Endothelial cell of umbilical vein (primary cell): ENCODE measurements at regions not wholly inside any gene's neighbourhood (a gene's known extent, or its start where the extent isn't known, plus 50 kb on each side); places are given as distances from the start of the nearest gene placed in this dataset.

ENCODE experiments used
- BruUV-seq: library from RNA; stranded (reverse); fragments of 400-500 nt; replicated peaks from 2 replicates; lab custom pipeline; 2021; lab: Mats Ljungman, UMichigan
- CTCF ChIA-PET: fragments of 300-600, 350-600 bp; sonication (Branson Sonifier 250); formaldehyde crosslinking; loops from one replicate; lab custom pipeline; 2021; ENCODE audit warnings: antibody characterized with exemption, inconsistent platforms; lab: Charles Lee
- POLR2A ChIA-PET: fragments of 300-600, 350-600 bp; sonication (Branson Sonifier 250); formaldehyde crosslinking; loops from one replicate; lab custom pipeline; 2021; ENCODE audit warnings: antibody characterized with exemption, inconsistent platforms; lab: Charles Lee
- DNase-seq: peaks from one replicate; pipeline ENCODE4 v3.0.0-alpha.2; 2011; ENCODE audit warnings: low read depth, low spot score
- FAIRE-seq: peaks from 2 replicates; lab custom pipeline; 2011; peaks lifted over from hg19 to GRCh38; lab: Jason Lieb, UNC
- H2AFZ ChIP-seq: 2 replicates; pipeline ENCODE4 v1.6.0; 2012; ENCODE audit warnings: low read depth, low read length, control low read depth, inconsistent platforms
- H3K27ac ChIP-seq: 2 replicates; pipeline ENCODE4 v1.5.1; 2011; ENCODE audit warnings: low read depth, mild to moderate bottlenecking, control low read depth, low read length, moderate library complexity; ENCODE audit not compliant: insufficient read depth
- H3K27me3 ChIP-seq, 2 experiments: 2 replicates each; pipeline versions ENCODE4 v1.6.0 to v1.6.1; 2011; ENCODE audit warnings: low read length in 2 of 2, mixed read lengths in 1 of 2; ENCODE audit not compliant: control insufficient read depth in 2 of 2, insufficient read depth in 2 of 2
- H3K36me3 ChIP-seq, 2 experiments: 2 replicates in 1 of 2; 3 replicates in 1 of 2; pipeline ENCODE4 v1.5.1; 2011; ENCODE audit warnings: low read length in 2 of 2, mild to moderate bottlenecking in 1 of 2, moderate library complexity in 1 of 2; ENCODE audit not compliant: control insufficient read depth in 2 of 2, insufficient read depth in 2 of 2; ENCODE audit errors: extremely low read depth in 1 of 2
- H3K4me1 ChIP-seq: 3 replicates; pipeline ENCODE4 v1.5.1; 2011; ENCODE audit warnings: mild to moderate bottlenecking, low read length; ENCODE audit not compliant: control insufficient read depth, insufficient read depth; ENCODE audit errors: extremely low read depth
- H3K4me2 ChIP-seq: 2 replicates; pipeline ENCODE4 v1.6.1; 2011; ENCODE audit warnings: low read length, control low read depth, mixed read lengths; ENCODE audit not compliant: insufficient read depth
- H3K4me3 ChIP-seq, 3 experiments: fragments of 200-600 bp in 1 of 3; sonication (generic), shearing (Covaris generic) in 1 of 3; replicated peaks in 1 of 3; 2 replicates each; pipeline ENCODE4 v1.5.1; 2011 to 2016; ENCODE audit warnings: control low read depth in 3 of 3, low read length in 3 of 3, mild to moderate bottlenecking in 2 of 3, inconsistent platforms in 1 of 3, low read depth in 1 of 3, moderate library complexity in 1 of 3; ENCODE audit not compliant: insufficient read depth in 1 of 3
- H3K79me2 ChIP-seq: 2 replicates; pipeline ENCODE4 v1.6.0; 2012; ENCODE audit warnings: low read length, inconsistent platforms; ENCODE audit not compliant: control insufficient read depth, insufficient read depth
- H3K9ac ChIP-seq: replicated peaks from 2 replicates; pipeline ENCODE3; 2011; ENCODE audit warnings: low read length, control low read depth; ENCODE audit not compliant: insufficient read depth; ENCODE audit errors: extremely low read depth
- H3K9me1 ChIP-seq: replicated peaks from 3 replicates; pipeline ENCODE4 v1.6.0; 2011; ENCODE audit warnings: mild to moderate bottlenecking, low read length; ENCODE audit not compliant: control insufficient read depth, insufficient read depth; ENCODE audit errors: extremely low read depth
- H3K9me3 ChIP-seq: replicated peaks from 2 replicates; pipeline ENCODE4 v1.5.1; 2012; ENCODE audit warnings: low read length, inconsistent platforms; ENCODE audit not compliant: control insufficient read depth, insufficient read depth
- H4K20me1 ChIP-seq: replicated peaks from 2 replicates; pipeline ENCODE3; 2011; ENCODE audit warnings: mild to moderate bottlenecking, low read length; ENCODE audit not compliant: control insufficient read depth, insufficient read depth; ENCODE audit errors: extremely low read depth
- CTCF ChIP-seq, 2 donors: IDR thresholded peaks; 1 replicate in 1 of 2; 2 replicates in 1 of 2; pipeline ENCODE4 v1.5.1; 2011; ENCODE audit warnings: low read length in 2 of 2, mild to moderate bottlenecking in 2 of 2, moderate library complexity in 2 of 2, control low read depth in 1 of 2, inconsistent platforms in 1 of 2, low read depth in 1 of 2; ENCODE audit not compliant: insufficient read depth in 1 of 2; ENCODE audit errors: extremely low read depth in 1 of 2
- EZH2 ChIP-seq: IDR thresholded peaks from 2 replicates; pipeline ENCODE4 v1.6.1; 2012; ENCODE audit warnings: borderline replicate concordance, low read depth, mild to moderate bottlenecking, moderate library complexity, low read length, inconsistent platforms; ENCODE audit not compliant: severe bottlenecking
- FOS ChIP-seq: IDR thresholded peaks from 2 replicates; pipeline ENCODE4 v1.6.1; 2011; ENCODE audit warnings: mild to moderate bottlenecking, low read length, moderate library complexity, borderline replicate concordance; ENCODE audit not compliant: insufficient read depth
- GATA2 ChIP-seq: IDR thresholded peaks from 2 replicates; pipeline ENCODE4 v1.7.0; 2011; ENCODE audit warnings: low read depth, mild to moderate bottlenecking, moderate library complexity, mixed read lengths, low read length; ENCODE audit not compliant: insufficient read length, insufficient read depth
- JUN ChIP-seq: IDR thresholded peaks from 2 replicates; pipeline ENCODE4 v1.6.1; 2011; ENCODE audit warnings: borderline replicate concordance, low read depth; ENCODE audit not compliant: insufficient read length, insufficient read depth
- MAX ChIP-seq: IDR thresholded peaks from 2 replicates; pipeline ENCODE4 v1.6.1; 2011; ENCODE audit not compliant: insufficient read depth, insufficient read length
- MYC ChIP-seq: IDR thresholded peaks from one replicate; pipeline ENCODE4 v1.6.1; 2011; ENCODE audit warnings: mild to moderate bottlenecking, low read depth, low read length
- POLR2A ChIP-seq: IDR thresholded peaks from 2 replicates; pipeline ENCODE4 v1.6.1; 2012; ENCODE audit warnings: low read depth, mild to moderate bottlenecking, control low read depth, low read length
- POLR2AphosphoS5 ChIP-seq: IDR thresholded peaks from 2 replicates; pipeline ENCODE4 v1.6.1; 2012; ENCODE audit warnings: low read depth, mild to moderate bottlenecking, control low read depth, low read length, moderate library complexity; ENCODE audit not compliant: insufficient read depth
- dilution Hi-C: fragments of 300-500 bp; cut with MboI; formaldehyde crosslinking; loops from one replicate; pipeline ENCODE4 v1.15.0; 2019; ENCODE audit warnings: low sequenced_read_pairs; ENCODE audit not compliant: extremely low pct_ligation_motif_present
- intact Hi-C: fragments of 100-400 bp; cut with micrococcal nuclease; formaldehyde crosslinking; loops from one replicate; pipeline ENCODE4 v1.10.0; 2022

GRCh38 chr12:108033090-108033489 is 96.0 kb upstream of the WSCD2 start:
- Histone ChIP-seq H3K9me3 (no peaks in the 10 kb centered on the region), H3K27ac (no peak overlapping the region), H3K9me1 (no peaks in the 10 kb centered on the region), H3K79me2 (no peaks in the 10 kb centered on the region), H3K27me3 (no peaks in the 10 kb centered on the region), H3K4me1 (no peaks in the 10 kb centered on the region), H3K4me3 (no peak overlapping the region), H4K20me1 (no peaks in the 10 kb centered on the region), H2AFZ (no peak overlapping the region), H3K4me2 (no peak overlapping the region), H3K36me3 (no peaks in the 10 kb centered on the region), H3K9ac (no peak overlapping the region)
- FAIRE-seq (no peak), DNase-seq (no peak)
- intact Hi-C loops (no loop called here), dilution Hi-C loops (no loop called here)
- ChIA-PET POLR2A (no interaction called here), CTCF (no interaction called here)
- BruUV-seq, result no TSS peak
- TF ChIP-seq EZH2, result no peak
- no peak for TF ChIP-seq POLR2A
- TF ChIP-seq POLR2AphosphoS5, result no peak
- TF ChIP-seq FOS, result no peak
- TF ChIP-seq CTCF (IDR thresholded peaks at IDR 0.05; ENCODE audit: extremely low read depth in 1 of 2, insufficient read depth in 1 of 2, low read depth in 1 of 2, low read length in 2 of 2), result no peak
- TF ChIP-seq MAX, result no peak
- no peak for TF ChIP-seq JUN
- no peak for TF ChIP-seq GATA2
- no peak for TF ChIP-seq MYC
